Colonic mucosa (tissue), 4 donors: ENCODE measurements at regions not wholly inside any gene's neighbourhood (a gene's known extent, or its start where the extent isn't known, plus 50 kb on each side); places are given as distances from the start of the nearest gene placed in this dataset.

Source experiments
- DNase-seq: peaks from one replicate; pipeline ENCODE4 v3.0.0-alpha.2; 2020
- H3K27ac ChIP-seq: fragments of 200-600 bp; one replicate; pipeline ENCODE4 v1.8.0; 2021
- H3K27me3 ChIP-seq: fragments of 200-600 bp; one replicate; pipeline ENCODE4 v1.8.0; 2021
- H3K36me3 ChIP-seq: fragments of 200-600 bp; one replicate; pipeline ENCODE4 v1.8.0; 2021
- H3K4me1 ChIP-seq: fragments of 200-600 bp; one replicate; pipeline ENCODE4 v1.8.0; 2021; ENCODE audit warnings: mild to moderate bottlenecking
- H3K4me3 ChIP-seq: fragments of 200-600 bp; one replicate; pipeline ENCODE4 v1.8.0; 2021
- H3K9ac ChIP-seq, 2 donors: one replicate each; pipeline ENCODE4 v1.7.0; 2013; ENCODE audit warnings: control low read depth in 2 of 2, low read depth in 2 of 2, low read length in 2 of 2
- H3K9me3 ChIP-seq: fragments of 200-600 bp; one replicate; pipeline ENCODE4 v1.8.0; 2021
- CTCF ChIP-seq: fragments of 200-600 bp; IDR thresholded peaks from one replicate; pipeline ENCODE4 v1.8.0; 2022; ENCODE audit warnings: antibody characterized with exemption, mild to moderate bottlenecking
- intact Hi-C: fragments of 100-400 bp; cut with DNase I; formaldehyde crosslinking; loops from one replicate; pipeline ENCODE4 v1.14.1; 2022
- donor health status: healthy.
- donor health status: DM: no; HTN: no; CAD: no.
- donor health status: DM: no; HTN: no; CAD: no.

DNA sequence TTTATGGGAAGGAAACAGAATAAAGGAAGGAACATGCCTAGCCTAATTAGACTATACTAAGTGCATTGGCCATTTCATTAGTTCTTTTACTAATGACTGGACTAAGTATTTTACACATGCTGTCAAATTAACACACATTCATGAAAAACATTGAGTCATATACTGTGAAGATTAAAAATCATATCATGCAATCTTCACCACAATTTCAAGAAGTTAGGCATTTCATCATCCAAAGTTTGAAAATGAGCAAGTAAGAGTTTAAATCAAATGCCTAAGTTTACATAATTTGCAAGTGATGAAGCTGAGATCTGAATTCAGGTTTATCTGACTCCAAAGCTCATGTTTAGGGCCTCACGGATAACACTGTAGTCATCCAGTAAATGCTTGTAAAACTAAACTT, 601.0 kb downstream of the PDCD6IP start:
- Histone ChIP-seq H3K9ac (no peak overlapping the region), H3K27ac (no peak overlapping the region), H3K4me1 (no peaks in the 10 kb centered on the region), H3K36me3 (no peaks in the 10 kb centered on the region), H3K4me3 (no peak overlapping the region), H3K27me3 (no peaks in the 10 kb centered on the region), H3K9me3 (no peaks in the 10 kb centered on the region)
- DNase-seq = no peak
- intact Hi-C loops = no loop called here
- TF ChIP-seq CTCF = no peak

DNA sequence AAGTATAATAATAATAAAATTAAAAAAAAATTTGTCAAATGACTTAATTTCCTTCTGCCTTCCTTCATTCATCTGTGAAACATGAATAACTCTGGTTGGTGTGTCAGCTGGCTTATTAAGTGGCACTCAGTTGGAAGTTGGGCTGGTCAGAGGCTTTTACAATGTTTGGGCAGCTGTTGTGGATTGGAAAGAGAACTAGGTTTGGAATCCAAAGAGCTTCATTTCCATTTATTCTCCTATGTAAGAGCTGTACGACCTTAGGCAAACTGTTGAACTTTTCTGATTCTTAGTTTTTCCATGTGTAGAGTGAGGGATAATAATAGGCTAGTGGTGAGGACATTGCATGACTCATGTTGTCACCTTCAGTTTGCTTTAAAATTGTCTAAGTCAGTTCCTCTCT, 606.7 kb downstream of the PDCD6IP start:
- no peak overlapping the region for H3K4me3 ChIP-seq
- intact Hi-C loops = no loop called here
- no peaks in the 10 kb centered on the region for H3K9me3 ChIP-seq
- H3K27ac ChIP-seq = no peak overlapping the region
- no peak for TF ChIP-seq CTCF
- H3K9ac ChIP-seq = no peak overlapping the region
- H3K4me1 ChIP-seq = no peaks in the 10 kb centered on the region
- H3K27me3 ChIP-seq = no peaks in the 10 kb centered on the region
- no peaks in the 10 kb centered on the region for H3K36me3 ChIP-seq
- DNase-seq = no peak

GRCh38 chr3:34407281-34407680, 608.9 kb downstream of the PDCD6IP start:
- no peak for DNase-seq
- no peaks in the 10 kb centered on the region for H3K4me1 ChIP-seq
- no peak for TF ChIP-seq CTCF
- H3K9ac ChIP-seq = no peak overlapping the region
- H3K4me3 ChIP-seq = no peak overlapping the region
- intact Hi-C loops = no loop called here
- H3K9me3 ChIP-seq = no peaks in the 10 kb centered on the region
- H3K36me3 ChIP-seq = no peaks in the 10 kb centered on the region
- no peaks in the 10 kb centered on the region for H3K27me3 ChIP-seq
- no peak overlapping the region for H3K27ac ChIP-seq

GRCh38 chr3:34408088-34408487, 609.7 kb downstream of the PDCD6IP start:
- Histone ChIP-seq H3K27me3 (no peaks in the 10 kb centered on the region), H3K27ac (no peak overlapping the region), H3K9me3 (no peaks in the 10 kb centered on the region), H3K36me3 (no peaks in the 10 kb centered on the region), H3K4me1 (no peaks in the 10 kb centered on the region), H3K9ac (no peak overlapping the region), H3K4me3 (no peak overlapping the region)
- no peak for DNase-seq
- no peak for TF ChIP-seq CTCF
- intact Hi-C loops = no loop called here

GRCh38 chr3:34411596-34411995, 613.2 kb downstream of the PDCD6IP start:
- no peaks in the 10 kb centered on the region for H3K36me3 ChIP-seq
- intact Hi-C loops = no loop called here
- TF ChIP-seq CTCF = no peak
- H3K27ac ChIP-seq = no peak overlapping the region
- no peak for DNase-seq
- no peak overlapping the region for H3K9ac ChIP-seq
- H3K4me1 ChIP-seq = no peaks in the 10 kb centered on the region
- no peaks in the 10 kb centered on the region for H3K27me3 ChIP-seq
- no peak overlapping the region for H3K4me3 ChIP-seq
- no peaks in the 10 kb centered on the region for H3K9me3 ChIP-seq

DNA sequence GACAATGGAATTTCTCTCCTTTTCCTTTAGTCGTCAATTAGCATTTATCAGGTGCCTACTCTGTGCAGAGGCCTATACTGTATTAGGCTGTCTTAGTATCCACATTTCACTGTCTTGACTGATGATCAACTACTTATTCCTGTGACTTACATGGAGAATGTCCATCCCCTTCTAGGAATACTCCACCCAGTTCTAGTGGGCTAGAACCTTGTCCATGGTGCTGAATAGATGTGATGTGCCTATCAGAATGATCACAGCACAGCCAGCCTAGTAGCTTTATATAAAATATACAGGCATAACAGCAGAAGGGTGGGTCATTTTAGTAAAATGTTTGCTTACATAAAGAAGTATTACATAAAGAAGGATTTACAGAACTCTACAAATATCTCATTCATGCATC, 621.4 kb downstream of the PDCD6IP start:
- Histone ChIP-seq H3K9ac (no peak overlapping the region), H3K4me3 (no peak overlapping the region), H3K4me1 (no peaks in the 10 kb centered on the region), H3K36me3 (no peaks in the 10 kb centered on the region), H3K9me3 (no peaks in the 10 kb centered on the region), H3K27me3 (no peaks in the 10 kb centered on the region), H3K27ac (no peak overlapping the region)
- DNase-seq = no peak
- intact Hi-C loops = no loop called here
- no peak for TF ChIP-seq CTCF
